ENCODE measurements at regions not wholly inside any gene's neighbourhood (a gene's known extent, or its start where the extent isn't known, plus 50 kb on each side); places are given as distances from the start of the nearest gene placed in this dataset.

DNA sequence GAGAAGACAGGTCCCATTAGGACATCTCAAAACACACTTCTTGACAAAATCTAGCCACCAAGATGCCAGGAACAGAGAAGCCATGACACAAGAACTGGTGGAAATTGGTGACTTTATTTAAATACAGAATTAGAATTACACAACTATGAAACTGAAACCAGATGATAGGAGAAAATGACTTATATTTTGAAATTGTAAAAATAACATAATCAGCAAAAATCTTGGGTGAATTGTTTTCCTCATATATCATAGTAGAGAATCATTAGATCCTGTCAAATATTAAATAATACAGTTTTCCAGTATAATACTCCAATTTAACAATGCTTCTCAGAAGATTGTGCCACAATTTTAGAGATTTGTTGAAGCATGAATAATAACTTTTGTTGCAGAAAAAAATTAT lies 81.5 kb upstream of the MROH9 start:
- Histone ChIP-seq H3K27ac (ENCODE audit: low read depth, low read length, poor library complexity, severe bottlenecking) (no peak overlapping the region), H3K9me2 (ENCODE audit: low read depth, low read length) (no peaks in the 10 kb centered on the region), H3K27me3 (ENCODE audit: insufficient read depth, low read length) (no peaks in the 10 kb centered on the region), H3K9ac (ENCODE audit: low read length) (no peak overlapping the region), H3F3A (ENCODE audit: insufficient read depth, low read length) (no peaks in the 10 kb centered on the region), H3K36me3 (ENCODE audit: insufficient read depth, low read length) (no peaks in the 10 kb centered on the region), H3K4me2 (ENCODE audit: low read length) (no peak overlapping the region), H3K4me1 (ENCODE audit: insufficient read depth, low read length, severe bottlenecking) (no peaks in the 10 kb centered on the region), H3K4me3 (ENCODE audit: low read depth, low read length, poor library complexity, severe bottlenecking) (no peak overlapping the region), H3K79me2 (ENCODE audit: insufficient read depth, low read length) (no peaks in the 10 kb centered on the region), H4K20me1 (ENCODE audit: insufficient read depth, low read length) (no peaks in the 10 kb centered on the region), H2AFZ (ENCODE audit: low read length) (no peak overlapping the region), H3K9me3 (ENCODE audit: low read length) (no peaks in the 10 kb centered on the region)
- no peak for TF ChIP-seq EZH2 (IDR thresholded peaks at IDR 0.05; ENCODE audit: borderline replicate concordance, low read length)
- no peak for TF ChIP-seq CTCF (IDR thresholded peaks at IDR 0.05; ENCODE audit: low read length)

DNA sequence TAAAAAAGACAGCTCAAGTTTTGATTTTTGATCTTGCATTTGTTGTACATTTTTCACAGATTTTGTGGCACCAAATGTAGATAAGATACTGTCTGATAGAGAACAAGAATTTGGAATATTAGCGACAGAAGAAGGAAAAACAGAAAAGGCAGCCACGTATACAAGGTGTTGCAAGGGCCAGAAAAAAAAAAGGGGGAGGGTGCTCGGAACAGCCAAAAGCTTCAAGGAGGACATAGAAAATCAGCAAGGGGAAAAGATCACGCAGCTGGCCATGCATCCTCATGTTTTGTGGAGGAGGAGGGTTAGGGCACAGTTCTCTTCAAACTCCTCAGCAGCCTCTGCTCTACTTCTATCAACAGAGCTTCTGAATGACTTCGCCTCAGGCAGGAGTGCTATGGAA lies 80.7 kb upstream of the MROH9 start:
- Histone ChIP-seq H3K4me2 (ENCODE audit: low read length) (no peak overlapping the region), H3K27ac (ENCODE audit: low read depth, low read length, poor library complexity, severe bottlenecking) (no peak overlapping the region), H3K9ac (ENCODE audit: low read length) (no peak overlapping the region), H3K79me2 (ENCODE audit: insufficient read depth, low read length) (no peaks in the 10 kb centered on the region), H3K36me3 (ENCODE audit: insufficient read depth, low read length) (no peaks in the 10 kb centered on the region), H4K20me1 (ENCODE audit: insufficient read depth, low read length) (no peaks in the 10 kb centered on the region), H3K4me1 (ENCODE audit: insufficient read depth, low read length, severe bottlenecking) (no peaks in the 10 kb centered on the region), H2AFZ (ENCODE audit: low read length) (no peak overlapping the region), H3K9me3 (ENCODE audit: low read length) (no peaks in the 10 kb centered on the region), H3F3A (ENCODE audit: insufficient read depth, low read length) (no peaks in the 10 kb centered on the region), H3K27me3 (ENCODE audit: insufficient read depth, low read length) (no peaks in the 10 kb centered on the region), H3K4me3 (ENCODE audit: low read depth, low read length, poor library complexity, severe bottlenecking) (no peak overlapping the region), H3K9me2 (ENCODE audit: low read depth, low read length) (no peaks in the 10 kb centered on the region)
- TF ChIP-seq EZH2 (IDR thresholded peaks at IDR 0.05; ENCODE audit: borderline replicate concordance, low read length) (no peak), CTCF (IDR thresholded peaks at IDR 0.05; ENCODE audit: low read length) (no peak)

DNA sequence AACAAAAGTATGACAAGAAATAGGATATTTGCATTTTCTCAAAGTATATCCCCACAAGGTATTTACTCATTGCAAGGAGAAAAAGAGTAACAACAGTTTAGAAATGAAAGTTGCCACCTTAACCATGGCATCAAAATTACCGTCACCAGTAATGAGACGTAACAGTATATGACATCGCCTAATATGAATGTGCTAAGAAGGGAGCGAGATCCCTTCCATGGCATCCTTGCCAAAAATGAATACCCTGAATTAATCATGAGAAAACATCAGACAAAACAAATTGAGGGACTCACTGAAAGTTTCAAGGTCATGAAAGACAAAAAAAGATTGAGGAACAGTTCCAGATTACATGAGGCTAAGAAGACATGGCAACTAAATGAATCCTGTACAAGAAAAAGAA lies 78.9 kb upstream of the MROH9 start:
- Histone ChIP-seq H3K9me2 (ENCODE audit: low read depth, low read length) (no peaks in the 10 kb centered on the region), H4K20me1 (ENCODE audit: insufficient read depth, low read length) (no peaks in the 10 kb centered on the region), H3K4me3 (ENCODE audit: low read depth, low read length, poor library complexity, severe bottlenecking) (no peak overlapping the region), H3K27ac (ENCODE audit: low read depth, low read length, poor library complexity, severe bottlenecking) (no peak overlapping the region), H2AFZ (ENCODE audit: low read length) (no peak overlapping the region), H3K4me1 (ENCODE audit: insufficient read depth, low read length, severe bottlenecking) (no peaks in the 10 kb centered on the region), H3K36me3 (ENCODE audit: insufficient read depth, low read length) (no peaks in the 10 kb centered on the region), H3K27me3 (ENCODE audit: insufficient read depth, low read length) (no peaks in the 10 kb centered on the region), H3F3A (ENCODE audit: insufficient read depth, low read length) (no peaks in the 10 kb centered on the region), H3K79me2 (ENCODE audit: insufficient read depth, low read length) (no peaks in the 10 kb centered on the region), H3K9ac (ENCODE audit: low read length) (no peak overlapping the region), H3K9me3 (ENCODE audit: low read length) (no peaks in the 10 kb centered on the region), H3K4me2 (ENCODE audit: low read length) (no peak overlapping the region)
- TF ChIP-seq EZH2 (IDR thresholded peaks at IDR 0.05; ENCODE audit: borderline replicate concordance, low read length), result no peak

DNA sequence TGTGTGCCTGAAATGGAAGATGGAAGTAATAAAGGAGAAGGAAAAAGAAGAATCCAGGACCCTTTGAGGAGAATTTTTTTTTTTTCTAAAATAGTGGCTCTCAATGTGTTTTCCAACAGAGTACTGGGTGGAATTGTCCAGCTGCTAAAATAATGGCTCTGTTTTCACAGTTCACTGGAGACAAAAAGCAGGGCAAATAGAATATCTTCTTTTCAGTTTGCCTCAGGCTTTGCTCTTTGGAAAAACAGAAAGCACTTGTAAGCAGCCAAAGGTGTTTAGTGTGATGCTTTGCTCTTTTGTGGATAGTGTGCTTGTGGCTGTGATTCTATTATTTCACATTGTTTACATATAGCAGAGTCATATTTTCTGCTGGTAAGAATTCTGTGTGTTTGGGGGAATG lies 77.4 kb upstream of the MROH9 start:
- H3K9ac ChIP-seq (ENCODE audit: low read length), result no peak overlapping the region
- H3F3A ChIP-seq (ENCODE audit: insufficient read depth, low read length), result no peaks in the 10 kb centered on the region
- no peak overlapping the region for H2AFZ ChIP-seq (ENCODE audit: low read length)
- TF ChIP-seq CTCF (IDR thresholded peaks at IDR 0.05; ENCODE audit: low read length), result no peak
- no peak for TF ChIP-seq EZH2 (IDR thresholded peaks at IDR 0.05; ENCODE audit: borderline replicate concordance, low read length)
- no peaks in the 10 kb centered on the region for H3K27me3 ChIP-seq (ENCODE audit: insufficient read depth, low read length)
- H3K79me2 ChIP-seq (ENCODE audit: insufficient read depth, low read length), result no peaks in the 10 kb centered on the region
- no peaks in the 10 kb centered on the region for H3K9me3 ChIP-seq (ENCODE audit: low read length)
- no peak overlapping the region for H3K27ac ChIP-seq (ENCODE audit: low read depth, low read length, poor library complexity, severe bottlenecking)
- H4K20me1 ChIP-seq (ENCODE audit: insufficient read depth, low read length), result no peaks in the 10 kb centered on the region
- H3K9me2 ChIP-seq (ENCODE audit: low read depth, low read length), result peaks cover 3% of the 10 kb centered on the region; the same call in 1 of the 2 replicates
- no peaks in the 10 kb centered on the region for H3K36me3 ChIP-seq (ENCODE audit: insufficient read depth, low read length)
- H3K4me2 ChIP-seq (ENCODE audit: low read length), result no peak overlapping the region
- H3K4me3 ChIP-seq (ENCODE audit: low read depth, low read length, poor library complexity, severe bottlenecking), result no peak overlapping the region
- no peaks in the 10 kb centered on the region for H3K4me1 ChIP-seq (ENCODE audit: insufficient read depth, low read length, severe bottlenecking)

Data from OCI-LY1 (cell line).